SK-N-MC (cell line): ENCODE measurements at regions not wholly inside any gene's neighbourhood (a gene's known extent, or its start where the extent isn't known, plus 50 kb on each side); places are given as distances from the start of the nearest gene placed in this dataset.

ENCODE experiments used
- EZH2 ChIP-seq: fragments of 200-600 bp; sonication (generic); IDR thresholded peaks from one replicate; pipeline ENCODE4 v1.6.1; 2017; ENCODE audit warnings: antibody characterized with exemption
- POLR2AphosphoS5 ChIP-seq: IDR thresholded peaks from 2 replicates; pipeline ENCODE4 v1.6.1; 2012; ENCODE audit warnings: mild to moderate bottlenecking, low read depth, low read length, borderline replicate concordance

GRCh38 chr21:41647806-41648561, 118.9 kb downstream of the RIPK4 start:
- TF ChIP-seq POLR2AphosphoS5: no peak
- TF ChIP-seq EZH2: no peak
